GM19395 (cell line): ENCODE measurements at regions not wholly inside any gene's neighbourhood (a gene's known extent, or its start where the extent isn't known, plus 50 kb on each side); places are given as distances from the start of the nearest gene placed in this dataset.
A peak's percentile ranks its signal among the peaks of the same experiment; 100 is the strongest.
"Not testable (repeated sequence)": the region's sequence is repeated elsewhere in the genome, so short reads cannot be mapped to it uniquely, and the experiment has no call there.

Source experiments
- ATAC-seq: cut with Tn5 transposase; IDR thresholded peaks from one replicate; pipeline ENCODE4 v1.9.1; 2021; ENCODE audit warnings: mild to moderate bottlenecking, moderate library complexity; ENCODE audit not compliant: unreplicated experiment

GRCh38 chr17:71845337-71845736, 275.5 kb upstream of the SOX9 start:
- no peak for ATAC-seq

GRCh38 chr17:71846561-71847110, 274.2 kb upstream of the SOX9 start:
- no peak for ATAC-seq

GRCh38 chr17:71849783-71850768, 270.7 kb upstream of the SOX9 start:
- ATAC-seq: peak; percentile 78

GRCh38 chr17:71850812-71851211, 270.0 kb upstream of the SOX9 start:
- peak; percentile 59 for ATAC-seq

GRCh38 chr17:71855010-71855409, 265.8 kb upstream of the SOX9 start:
- ATAC-seq: no peak

- no peak for ATAC-seq
Observed at GRCh38 chr17:71864755-71865154, 256.1 kb upstream of the SOX9 start.

GRCh38 chr17:71866095-71866494, 254.7 kb upstream of the SOX9 start:
- ATAC-seq: no peak

- ATAC-seq: no peak
Observed at GRCh38 chr17:71869293-71869692, 251.5 kb upstream of the SOX9 start.

GRCh38 chr17:71869841-71870545, 250.8 kb upstream of the SOX9 start:
- no peak for ATAC-seq

- no peak for ATAC-seq
Observed at GRCh38 chr17:71870546-71870862, 250.3 kb upstream of the SOX9 start.

- no peak for ATAC-seq
Observed at GRCh38 chr17:71872843-71873485, 247.9 kb upstream of the SOX9 start.

GRCh38 chr17:71874773-71875172, 246.0 kb upstream of the SOX9 start:
- not testable (repeated sequence) for ATAC-seq

- ATAC-seq: no peak
Observed at GRCh38 chr17:71878271-71878670, 242.5 kb upstream of the SOX9 start.

- no peak for ATAC-seq
Observed at GRCh38 chr17:71878998-71879397, 241.8 kb upstream of the SOX9 start.

GRCh38 chr17:71881041-71881440, 239.8 kb upstream of the SOX9 start:
- ATAC-seq: no peak

- ATAC-seq: no peak
Observed at GRCh38 chr17:71881581-71881980, 239.2 kb upstream of the SOX9 start.

- ATAC-seq: no peak
Observed at GRCh38 chr17:71883258-71883657, 237.6 kb upstream of the SOX9 start.

GRCh38 chr17:71883845-71884244, 237.0 kb upstream of the SOX9 start:
- no peak for ATAC-seq

GRCh38 chr17:71885662-71886061, 235.2 kb upstream of the SOX9 start:
- ATAC-seq: no peak

GRCh38 chr17:71899317-71899716, 221.5 kb upstream of the SOX9 start:
- ATAC-seq: no peak

- no peak for ATAC-seq
Observed at GRCh38 chr17:71900621-71901229, 220.1 kb upstream of the SOX9 start.
